ENCODE measurements at regions not wholly inside any gene's neighbourhood (a gene's known extent, or its start where the extent isn't known, plus 50 kb on each side); places are given as distances from the start of the nearest gene placed in this dataset.
A peak's percentile ranks its signal among the peaks of the same experiment; 100 is the strongest.

DNA sequence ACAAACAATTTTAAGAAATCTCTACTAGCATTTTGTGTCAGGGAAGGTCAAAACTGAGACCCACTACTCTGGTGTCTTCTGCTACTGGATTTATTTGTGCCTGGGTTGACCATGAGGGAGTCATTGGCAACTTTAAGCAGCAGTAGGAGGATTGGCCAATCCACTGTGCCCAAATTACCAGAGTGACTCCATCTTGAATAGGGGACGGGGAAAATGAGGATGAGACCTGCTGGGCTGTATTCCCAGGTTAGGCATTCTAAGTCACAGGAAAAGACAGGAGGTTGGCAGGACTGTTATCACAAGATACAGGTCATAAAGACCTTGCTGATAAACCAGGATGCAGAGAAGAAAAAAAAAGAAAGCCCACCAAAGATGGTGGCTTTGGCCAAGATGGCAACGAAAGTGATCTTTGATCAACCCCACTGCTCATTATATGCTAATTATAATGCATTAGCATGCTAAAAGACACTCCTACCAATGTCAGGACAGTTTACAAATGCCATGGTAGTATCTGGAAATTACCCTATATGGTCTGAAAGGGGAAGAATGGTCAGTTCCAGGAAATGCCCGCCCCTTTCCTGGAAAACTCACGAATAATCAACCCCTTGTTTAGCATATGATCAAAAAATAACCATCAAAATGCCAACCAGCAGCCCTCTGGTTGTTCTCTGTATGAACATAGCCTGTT is 200.9 kb downstream of the LTN1 start (continued):
- TF ChIP-seq, protein P1, sequence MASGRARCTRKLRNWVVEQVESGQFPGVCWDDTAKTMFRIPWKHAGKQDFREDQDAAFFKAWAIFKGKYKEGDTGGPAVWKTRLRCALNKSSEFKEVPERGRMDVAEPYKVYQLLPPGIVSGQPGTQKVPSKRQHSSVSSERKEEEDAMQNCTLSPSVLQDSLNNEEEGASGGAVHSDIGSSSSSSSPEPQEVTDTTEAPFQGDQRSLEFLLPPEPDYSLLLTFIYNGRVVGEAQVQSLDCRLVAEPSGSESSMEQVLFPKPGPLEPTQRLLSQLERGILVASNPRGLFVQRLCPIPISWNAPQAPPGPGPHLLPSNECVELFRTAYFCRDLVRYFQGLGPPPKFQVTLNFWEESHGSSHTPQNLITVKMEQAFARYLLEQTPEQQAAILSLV (tag; IDR thresholded peaks at IDR 0.05), result peak; percentile 87
- TF ChIP-seq ZNF347 (CRISPR knock-in tag; IDR thresholded peaks at IDR 0.05; ENCODE audit: low read depth), result 0 out of 2 replicates have a peak, but pooled peaks have one; percentile 41
- TF ChIP-seq ELF2 (CRISPR knock-in tag; IDR thresholded peaks at IDR 0.05), result 0 out of 2 replicates have a peak, but pooled peaks have one; percentile 17
- peak; percentile 69; the same call in 1 of the 2 replicates for TF ChIP-seq DMBX1 (CRISPR knock-in tag; IDR thresholded peaks at IDR 0.05; ENCODE audit: borderline replicate concordance)
- TF ChIP-seq TEAD1 (CRISPR knock-in tag; IDR thresholded peaks at IDR 0.05), result peak in 1 of 2 experiments; percentile 89; a peak in 1 of 4 replicates
- TF ChIP-seq ZNF79 (CRISPR knock-in tag; IDR thresholded peaks at IDR 0.05; ENCODE audit: low read depth), result peak; percentile 83
- TF ChIP-seq, protein P2, sequence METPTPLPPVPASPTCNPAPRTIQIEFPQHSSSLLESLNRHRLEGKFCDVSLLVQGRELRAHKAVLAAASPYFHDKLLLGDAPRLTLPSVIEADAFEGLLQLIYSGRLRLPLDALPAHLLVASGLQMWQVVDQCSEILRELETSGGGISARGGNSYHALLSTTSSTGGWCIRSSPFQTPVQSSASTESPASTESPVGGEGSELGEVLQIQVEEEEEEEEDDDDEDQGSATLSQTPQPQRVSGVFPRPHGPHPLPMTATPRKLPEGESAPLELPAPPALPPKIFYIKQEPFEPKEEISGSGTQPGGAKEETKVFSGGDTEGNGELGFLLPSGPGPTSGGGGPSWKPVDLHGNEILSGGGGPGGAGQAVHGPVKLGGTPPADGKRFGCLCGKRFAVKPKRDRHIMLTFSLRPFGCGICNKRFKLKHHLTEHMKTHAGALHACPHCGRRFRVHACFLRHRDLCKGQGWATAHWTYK (CRISPR knock-in tag; IDR thresholded peaks at IDR 0.05), result peak; percentile 96
- TF ChIP-seq BCL6 (CRISPR knock-in tag; IDR thresholded peaks at IDR 0.05), result peak; percentile 91
- peak; percentile 91 for TF ChIP-seq ZNF41 (CRISPR knock-in tag; conservative IDR thresholded peaks at IDR 0.05)
- TF ChIP-seq BRD9 (IDR thresholded peaks at IDR 0.05; ENCODE audit: low read depth, partially characterized antibody), result no peak
- peak; percentile 99 for TF ChIP-seq ZNF589 (CRISPR knock-in tag; IDR thresholded peaks at IDR 0.05; ENCODE audit: low read depth)
- no peak for TF ChIP-seq FOXJ2 (tag; IDR thresholded peaks at IDR 0.05)
- TF ChIP-seq TEAD2 (tag; IDR thresholded peaks at IDR 0.05), result peak; percentile 49; the same call in 1 of the 2 replicates
- TF ChIP-seq, protein P3, sequence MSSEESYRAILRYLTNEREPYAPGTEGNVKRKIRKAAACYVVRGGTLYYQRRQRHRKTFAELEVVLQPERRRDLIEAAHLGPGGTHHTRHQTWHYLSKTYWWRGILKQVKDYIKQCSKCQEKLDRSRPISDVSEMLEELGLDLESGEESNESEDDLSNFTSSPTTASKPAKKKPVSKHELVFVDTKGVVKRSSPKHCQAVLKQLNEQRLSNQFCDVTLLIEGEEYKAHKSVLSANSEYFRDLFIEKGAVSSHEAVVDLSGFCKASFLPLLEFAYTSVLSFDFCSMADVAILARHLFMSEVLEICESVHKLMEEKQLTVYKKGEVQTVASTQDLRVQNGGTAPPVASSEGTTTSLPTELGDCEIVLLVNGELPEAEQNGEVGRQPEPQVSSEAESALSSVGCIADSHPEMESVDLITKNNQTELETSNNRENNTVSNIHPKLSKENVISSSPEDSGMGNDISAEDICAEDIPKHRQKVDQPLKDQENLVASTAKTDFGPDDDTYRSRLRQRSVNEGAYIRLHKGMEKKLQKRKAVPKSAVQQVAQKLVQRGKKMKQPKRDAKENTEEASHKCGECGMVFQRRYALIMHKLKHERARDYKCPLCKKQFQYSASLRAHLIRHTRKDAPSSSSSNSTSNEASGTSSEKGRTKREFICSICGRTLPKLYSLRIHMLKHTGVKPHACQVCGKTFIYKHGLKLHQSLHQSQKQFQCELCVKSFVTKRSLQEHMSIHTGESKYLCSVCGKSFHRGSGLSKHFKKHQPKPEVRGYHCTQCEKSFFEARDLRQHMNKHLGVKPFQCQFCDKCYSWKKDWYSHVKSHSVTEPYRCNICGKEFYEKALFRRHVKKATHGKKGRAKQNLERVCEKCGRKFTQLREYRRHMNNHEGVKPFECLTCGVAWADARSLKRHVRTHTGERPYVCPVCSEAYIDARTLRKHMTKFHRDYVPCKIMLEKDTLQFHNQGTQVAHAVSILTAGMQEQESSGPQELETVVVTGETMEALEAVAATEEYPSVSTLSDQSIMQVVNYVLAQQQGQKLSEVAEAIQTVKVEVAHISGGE (CRISPR knock-in tag; IDR thresholded peaks at IDR 0.05), result peak in 1 of 3 experiments; percentile 86; a peak in 2 of 6 replicates
- no peak for TF ChIP-seq XRCC4 (IDR thresholded peaks at IDR 0.05; ENCODE audit: extremely low read depth, insufficient read depth, insufficient read length)
- TF ChIP-seq RBM22 (IDR thresholded peaks at IDR 0.05; ENCODE audit: low read depth, low read length, poor library complexity, severe bottlenecking), result no peak
- no peak for TF ChIP-seq DPF2 (IDR thresholded peaks at IDR 0.05)
- TF ChIP-seq, protein P4, sequence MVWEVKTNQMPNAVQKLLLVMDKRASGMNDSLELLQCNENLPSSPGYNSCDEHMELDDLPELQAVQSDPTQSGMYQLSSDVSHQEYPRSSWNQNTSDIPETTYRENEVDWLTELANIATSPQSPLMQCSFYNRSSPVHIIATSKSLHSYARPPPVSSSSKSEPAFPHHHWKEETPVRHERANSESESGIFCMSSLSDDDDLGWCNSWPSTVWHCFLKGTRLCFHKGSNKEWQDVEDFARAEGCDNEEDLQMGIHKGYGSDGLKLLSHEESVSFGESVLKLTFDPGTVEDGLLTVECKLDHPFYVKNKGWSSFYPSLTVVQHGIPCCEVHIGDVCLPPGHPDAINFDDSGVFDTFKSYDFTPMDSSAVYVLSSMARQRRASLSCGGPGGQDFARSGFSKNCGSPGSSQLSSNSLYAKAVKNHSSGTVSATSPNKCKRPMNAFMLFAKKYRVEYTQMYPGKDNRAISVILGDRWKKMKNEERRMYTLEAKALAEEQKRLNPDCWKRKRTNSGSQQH (CRISPR knock-in tag; IDR thresholded peaks at IDR 0.05), result peak; percentile 97
- TF ChIP-seq FOXK2 (conservative IDR thresholded peaks at IDR 0.05 in 1 of 2, IDR thresholded peaks at IDR 0.05 in 1 of 2; ENCODE audit: low read depth in 2 of 2), result no peak
- TF ChIP-seq SRSF7 (optimal IDR thresholded peaks at IDR 0.05; ENCODE audit: low read depth, low read length), result no peak
- no peak for TF ChIP-seq SNRNP70 (optimal IDR thresholded peaks at IDR 0.05; ENCODE audit: low read depth, low read length)
